ENCODE measurements at regions not wholly inside any gene's neighbourhood (a gene's known extent, or its start where the extent isn't known, plus 50 kb on each side); places are given as distances from the start of the nearest gene placed in this dataset.

DNA sequence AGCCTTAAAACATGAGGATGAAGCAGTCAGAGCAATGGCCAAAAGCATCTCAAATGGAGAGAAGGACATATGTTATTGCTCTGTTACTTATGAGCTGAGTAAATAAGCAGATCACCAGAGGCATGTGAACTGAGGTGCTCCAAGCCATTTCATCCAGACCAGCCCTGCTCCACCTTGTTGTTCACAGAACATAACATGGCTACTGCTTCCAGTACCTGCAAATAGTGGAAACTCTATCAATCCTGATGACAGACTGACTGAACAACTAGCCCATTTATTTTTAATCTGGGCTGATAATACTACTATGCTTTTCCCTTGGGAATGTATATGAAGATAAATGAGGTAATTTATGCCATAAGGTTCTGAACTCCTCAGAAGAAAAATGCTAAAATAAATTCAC, 1164.7 kb downstream of the FAM181B start:
- TF ChIP-seq, protein P1, sequence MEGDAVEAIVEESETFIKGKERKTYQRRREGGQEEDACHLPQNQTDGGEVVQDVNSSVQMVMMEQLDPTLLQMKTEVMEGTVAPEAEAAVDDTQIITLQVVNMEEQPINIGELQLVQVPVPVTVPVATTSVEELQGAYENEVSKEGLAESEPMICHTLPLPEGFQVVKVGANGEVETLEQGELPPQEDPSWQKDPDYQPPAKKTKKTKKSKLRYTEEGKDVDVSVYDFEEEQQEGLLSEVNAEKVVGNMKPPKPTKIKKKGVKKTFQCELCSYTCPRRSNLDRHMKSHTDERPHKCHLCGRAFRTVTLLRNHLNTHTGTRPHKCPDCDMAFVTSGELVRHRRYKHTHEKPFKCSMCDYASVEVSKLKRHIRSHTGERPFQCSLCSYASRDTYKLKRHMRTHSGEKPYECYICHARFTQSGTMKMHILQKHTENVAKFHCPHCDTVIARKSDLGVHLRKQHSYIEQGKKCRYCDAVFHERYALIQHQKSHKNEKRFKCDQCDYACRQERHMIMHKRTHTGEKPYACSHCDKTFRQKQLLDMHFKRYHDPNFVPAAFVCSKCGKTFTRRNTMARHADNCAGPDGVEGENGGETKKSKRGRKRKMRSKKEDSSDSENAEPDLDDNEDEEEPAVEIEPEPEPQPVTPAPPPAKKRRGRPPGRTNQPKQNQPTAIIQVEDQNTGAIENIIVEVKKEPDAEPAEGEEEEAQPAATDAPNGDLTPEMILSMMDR (IDR thresholded peaks at IDR 0.05), result no peak
- TF ChIP-seq EZH2 (IDR thresholded peaks at IDR 0.05), result no peak
- no peak for TF ChIP-seq EZH2phosphoT487 (IDR thresholded peaks at IDR 0.05)

Data from neural progenitor cell (in vitro differentiated cells).